ENCODE measurements at regions not wholly inside any gene's neighbourhood (a gene's known extent, or its start where the extent isn't known, plus 50 kb on each side); places are given as distances from the start of the nearest gene placed in this dataset.
"Not testable (repeated sequence)": the region's sequence is repeated elsewhere in the genome, so short reads cannot be mapped to it uniquely, and the experiment has no call there.

DNA sequence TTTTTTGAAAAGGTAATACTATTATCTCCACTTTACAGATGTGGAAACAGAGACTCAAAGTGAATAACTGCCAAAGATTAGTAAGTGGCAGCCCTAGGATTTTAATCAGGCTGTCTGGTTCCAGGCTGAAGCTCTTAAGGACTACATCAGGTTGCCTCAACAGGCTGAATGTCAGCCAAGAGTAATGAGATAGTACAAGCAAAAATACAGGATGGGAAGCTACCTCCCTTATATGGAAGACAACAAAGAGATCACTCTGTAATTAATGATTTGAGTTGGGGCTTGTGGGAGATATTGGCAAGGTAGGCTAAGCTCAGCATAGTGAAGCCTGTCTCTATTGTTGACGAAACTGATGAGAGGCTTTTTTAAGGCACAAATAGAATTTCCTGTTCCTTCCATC is 323.1 kb downstream of the KCNJ3 start:
- no peak for DNase-seq (ENCODE audit: low read depth, low spot score)

GRCh38 chr2:155020246-155020645 is 321.8 kb downstream of the KCNJ3 start:
- H3K27ac ChIP-seq, result no peak overlapping the region

More for the DNA sequence above, 323.1 kb downstream of the KCNJ3 start:
- H3K27ac ChIP-seq, result no peak overlapping the region

GRCh38 chr2:155010925-155011324 is 312.4 kb downstream of the KCNJ3 start:
- H3K27ac ChIP-seq, result no peak overlapping the region
- no peak for DNase-seq (ENCODE audit: low read depth, low spot score)

More at GRCh38 chr2:155020246-155020645, 321.8 kb downstream of the KCNJ3 start:
- no peak for DNase-seq (ENCODE audit: low read depth, low spot score)

- H3K27ac ChIP-seq, result no peak overlapping the region
- DNase-seq (ENCODE audit: low read depth, low spot score), result no peak
These were observed 296.9 kb downstream of the KCNJ3 start for GRCh38 chr2:154995361-154995760.

- no peak for DNase-seq (ENCODE audit: low read depth, low spot score)
- no peak overlapping the region for H3K27ac ChIP-seq
These were observed 294.3 kb downstream of the KCNJ3 start for GRCh38 chr2:154992826-154993225.

DNA sequence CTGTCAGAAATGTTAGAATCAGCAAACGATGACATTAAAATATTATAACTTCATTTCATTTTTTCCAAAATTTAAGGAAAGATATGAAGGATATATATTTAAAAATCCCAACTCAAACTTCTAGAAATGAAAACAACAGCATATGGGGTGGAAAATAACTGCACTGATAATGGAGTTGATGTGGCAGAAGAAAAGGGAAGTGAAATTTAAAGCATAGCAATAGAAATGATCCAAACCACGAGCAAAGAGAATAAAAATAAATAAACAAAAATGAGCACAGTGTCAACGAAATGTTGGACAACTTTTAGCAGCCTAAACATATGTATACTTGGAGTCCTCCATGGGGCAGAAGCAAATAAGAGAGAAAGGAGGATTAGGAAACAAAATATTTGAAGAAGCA is 280.2 kb downstream of the KCNJ3 start:
- no peak for DNase-seq (ENCODE audit: low read depth, low spot score)
- H3K27ac ChIP-seq, result no peak overlapping the region

DNA sequence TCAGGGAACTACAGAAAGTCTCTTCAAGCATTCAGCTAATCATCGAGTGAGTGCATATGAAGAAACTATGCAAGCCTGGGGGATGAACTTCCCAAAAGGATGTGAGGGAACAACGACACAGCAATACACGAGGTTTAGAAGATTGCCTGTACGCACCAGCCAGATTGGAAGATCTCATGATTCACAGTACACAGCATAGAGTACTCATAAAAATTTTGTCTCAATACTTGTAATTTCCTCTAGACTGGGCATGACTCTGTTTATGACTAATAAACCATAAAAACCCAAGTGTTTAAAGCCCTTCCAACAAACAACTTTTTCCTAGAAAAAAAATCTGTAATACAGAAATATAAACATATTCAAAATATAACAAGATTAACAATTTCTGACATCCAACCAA is 279.7 kb downstream of the KCNJ3 start:
- H3K27ac ChIP-seq, result no peak overlapping the region
- no peak for DNase-seq (ENCODE audit: low read depth, low spot score)

- DNase-seq (ENCODE audit: low read depth, low spot score), result no peak
- H3K27ac ChIP-seq, result no peak overlapping the region
These were observed 275.5 kb downstream of the KCNJ3 start for GRCh38 chr2:154974041-154974440.

GRCh38 chr2:154963511-154963910 is 265.0 kb downstream of the KCNJ3 start:
- H3K27ac ChIP-seq, result no peak overlapping the region
- no peak for DNase-seq (ENCODE audit: low read depth, low spot score)

DNA sequence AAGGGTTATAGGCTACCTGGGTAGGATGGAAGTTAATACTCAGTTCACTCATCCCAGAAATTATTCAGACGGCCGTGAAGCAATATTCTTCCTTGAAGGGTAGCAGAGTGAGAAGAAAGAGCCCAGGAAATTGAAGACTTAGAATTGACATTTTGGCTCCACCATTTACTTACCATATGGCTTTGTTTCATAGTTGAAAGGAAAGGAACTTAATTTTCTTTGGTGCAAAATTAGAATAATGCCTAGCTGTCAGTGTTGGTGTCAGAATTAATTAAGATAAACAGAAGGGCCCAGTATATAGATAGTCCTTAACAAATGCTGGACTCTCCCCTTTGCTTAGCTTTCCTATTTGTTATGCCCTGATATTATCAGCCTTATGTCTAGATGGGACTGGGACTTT is 263.2 kb downstream of the KCNJ3 start:
- no peak for DNase-seq (ENCODE audit: low read depth, low spot score)
- no peak overlapping the region for H3K27ac ChIP-seq

- H3K27ac ChIP-seq, result no peak overlapping the region
- no peak for DNase-seq (ENCODE audit: low read depth, low spot score)
These were observed 262.5 kb downstream of the KCNJ3 start for GRCh38 chr2:154960802-154961583.

- H3K27ac ChIP-seq, result no peak overlapping the region
- no peak for DNase-seq (ENCODE audit: low read depth, low spot score)
These were observed 254.0 kb downstream of the KCNJ3 start for GRCh38 chr2:154952346-154952980.

GRCh38 chr2:154947416-154947815 is 248.9 kb downstream of the KCNJ3 start:
- not testable (repeated sequence) for H3K27ac ChIP-seq; DNase-seq (ENCODE audit: low read depth, low spot score)

DNA sequence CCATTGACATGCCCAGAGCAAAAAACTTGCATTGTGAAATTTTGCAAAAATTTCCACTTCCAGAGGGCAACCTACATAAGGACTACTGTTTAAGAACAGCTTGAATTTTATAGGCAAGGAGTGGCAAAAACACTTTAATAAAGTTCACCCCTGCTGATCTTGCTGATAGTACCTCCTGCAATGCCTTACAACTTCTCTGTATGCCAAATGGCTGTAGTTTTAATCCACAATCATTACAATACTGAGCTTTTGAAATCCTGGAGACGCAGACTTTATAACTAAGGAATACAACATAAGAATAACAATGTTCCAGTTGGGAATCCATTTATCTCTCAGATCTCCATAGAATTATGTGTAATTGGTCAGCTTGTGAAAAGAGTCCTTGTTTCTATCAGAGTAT is 247.5 kb downstream of the KCNJ3 start:
- DNase-seq (ENCODE audit: low read depth, low spot score), result no peak
- no peak overlapping the region for H3K27ac ChIP-seq

GRCh38 chr2:154941379-154941778 is 242.9 kb downstream of the KCNJ3 start:
- H3K27ac ChIP-seq, result no peak overlapping the region
- no peak for DNase-seq (ENCODE audit: low read depth, low spot score)

GRCh38 chr2:154934213-154934612 is 235.7 kb downstream of the KCNJ3 start:
- no peak overlapping the region for H3K27ac ChIP-seq

GRCh38 chr2:154924531-154924930 is 226.0 kb downstream of the KCNJ3 start:
- no peak overlapping the region for H3K27ac ChIP-seq
- DNase-seq (ENCODE audit: low read depth, low spot score), result no peak

More at GRCh38 chr2:154934213-154934612, 235.7 kb downstream of the KCNJ3 start:
- no peak for DNase-seq (ENCODE audit: low read depth, low spot score)

DNA sequence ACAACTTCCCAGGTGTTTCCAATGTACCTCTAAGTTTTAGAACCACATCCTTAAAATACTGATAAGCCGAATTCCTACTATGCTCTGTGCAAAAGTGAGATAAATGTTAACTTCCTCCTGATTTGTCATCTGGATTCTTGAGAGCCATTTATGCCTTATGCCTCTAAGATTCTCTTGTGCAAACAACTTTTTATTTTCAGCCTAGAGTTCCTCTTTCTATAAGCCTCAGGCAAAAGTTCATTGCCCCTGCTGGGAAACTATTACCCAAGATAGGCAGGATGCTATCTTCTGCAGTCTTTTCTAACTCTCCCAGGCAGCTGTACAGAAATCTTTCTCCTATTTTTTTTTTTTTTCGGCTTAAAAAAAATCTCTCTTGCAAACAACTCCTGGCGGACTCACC is 216.1 kb downstream of the KCNJ3 start:
- no peak for DNase-seq (ENCODE audit: low read depth, low spot score)
- no peak overlapping the region for H3K27ac ChIP-seq

DNA sequence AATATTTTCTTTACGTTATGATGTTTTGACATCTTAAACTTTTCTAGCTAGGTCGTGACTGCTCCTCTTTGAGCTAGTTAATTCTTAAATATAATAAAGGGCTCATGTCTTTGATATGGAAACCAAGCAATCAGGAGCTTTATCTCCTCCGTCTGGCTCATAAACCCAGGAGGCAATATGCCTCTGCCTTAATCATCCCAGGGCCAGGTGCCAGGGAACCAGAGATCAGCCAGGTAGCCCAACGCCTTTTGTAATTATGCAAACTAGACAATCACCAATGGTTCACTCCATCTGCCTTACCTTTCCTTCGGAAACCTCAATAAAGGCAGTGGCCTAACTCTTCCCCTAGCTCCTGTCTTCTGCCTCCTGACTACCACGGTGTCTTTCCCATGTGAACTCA is 213.7 kb downstream of the KCNJ3 start:
- DNase-seq (ENCODE audit: low read depth, low spot score), result no peak
- no peak overlapping the region for H3K27ac ChIP-seq

GRCh38 chr2:154911729-154912128 is 213.2 kb downstream of the KCNJ3 start:
- H3K27ac ChIP-seq, result no peak overlapping the region
- no peak for DNase-seq (ENCODE audit: low read depth, low spot score)

GRCh38 chr2:154910701-154911100 is 212.2 kb downstream of the KCNJ3 start:
- H3K27ac ChIP-seq, result no peak overlapping the region
- no peak for DNase-seq (ENCODE audit: low read depth, low spot score)

GRCh38 chr2:154908327-154908726 is 209.8 kb downstream of the KCNJ3 start:
- H3K27ac ChIP-seq, result no peak overlapping the region
- no peak for DNase-seq (ENCODE audit: low read depth, low spot score)
